SK-N-SH treated with all-trans-retinoic acid at 6 μM for 48 hours (cell line): ENCODE measurements at regions not wholly inside any gene's neighbourhood (a gene's known extent, or its start where the extent isn't known, plus 50 kb on each side); places are given as distances from the start of the nearest gene placed in this dataset.

Experiments used
- ATAC-seq: fragments of 200-7000 bp; cut with Tn5 transposase; 3 replicates; pipeline ENCODE4 v1.9.1; 2020; ENCODE audit warnings: mild to moderate bottlenecking, moderate library complexity
- ARNTL ChIP-seq: fragments of 450-650 bp; formaldehyde crosslinking; IDR thresholded peaks from 2 replicates; pipeline ENCODE4 v1.5.0; 2020; ENCODE audit warnings: low read depth, mild to moderate bottlenecking, moderate library complexity, borderline replicate concordance
- BACH2 ChIP-seq: fragments of 250-450 bp; sonication (Bioruptor Pico); IDR thresholded peaks from 2 replicates; pipeline ENCODE4 v1.9.0; 2021; ENCODE audit warnings: mild to moderate bottlenecking, borderline replicate concordance
- CREB5 ChIP-seq: fragments of 250-450 bp; sonication (Bioruptor Pico); IDR thresholded peaks from 2 replicates; pipeline ENCODE4 v1.5.1; 2020; ENCODE audit warnings: low read depth, mild to moderate bottlenecking, moderate library complexity
- CSRNP3 ChIP-seq: fragments of 250-450 bp; sonication (Bioruptor Pico); IDR thresholded peaks from 2 replicates; pipeline ENCODE4 v1.5.1; 2021; ENCODE audit warnings: mild to moderate bottlenecking, moderate library complexity
- ISL1 ChIP-seq: fragments of 250-450 bp; sonication (Bioruptor Pico); IDR thresholded peaks from 2 replicates; pipeline ENCODE4 v2.1.2; 2022; ENCODE audit warnings: mild to moderate bottlenecking, moderate library complexity
- OSR1 ChIP-seq: fragments of 250-450 bp; sonication (Bioruptor Pico); IDR thresholded peaks from 2 replicates; pipeline ENCODE4 v1.8.0; 2022; ENCODE audit warnings: moderate library complexity, mild to moderate bottlenecking, inconsistent platforms
- POU6F1 ChIP-seq: fragments of 250-450 bp; sonication (Bioruptor Pico); IDR thresholded peaks from 2 replicates; pipeline ENCODE4 v1.8.0; 2021; ENCODE audit warnings: low read depth, mild to moderate bottlenecking, moderate library complexity, borderline replicate concordance
- PPARA ChIP-seq: fragments of 250-450 bp; sonication (Bioruptor Pico); IDR thresholded peaks from 2 replicates; pipeline ENCODE4 v1.5.0; 2020; ENCODE audit warnings: mild to moderate bottlenecking, borderline replicate concordance
- SNAI2 ChIP-seq: fragments of 250-450 bp; sonication (Bioruptor Pico); IDR thresholded peaks from 2 replicates; pipeline ENCODE4 v1.5.0; 2020; ENCODE audit warnings: mild to moderate bottlenecking, moderate library complexity
- TCF4 ChIP-seq: fragments of 250-450 bp; sonication (Bioruptor Pico); IDR thresholded peaks from 2 replicates; pipeline ENCODE4 v1.8.0; 2021; ENCODE audit warnings: mild to moderate bottlenecking, moderate library complexity, borderline replicate concordance
- TOX ChIP-seq: fragments of 250-450 bp; sonication (Bioruptor Pico); IDR thresholded peaks from 2 replicates; pipeline ENCODE4 v1.8.0; 2021; ENCODE audit warnings: mild to moderate bottlenecking, moderate library complexity, borderline replicate concordance
- TSHZ2 ChIP-seq: fragments of 250-450 bp; sonication (Bioruptor Pico); IDR thresholded peaks from 2 replicates; pipeline ENCODE4 v1.5.0; 2020; ENCODE audit warnings: mild to moderate bottlenecking, moderate library complexity
- ZFP3 ChIP-seq: fragments of 250-450 bp; sonication (Bioruptor Pico); IDR thresholded peaks from 2 replicates; pipeline ENCODE4 v1.5.0; 2020; ENCODE audit warnings: mild to moderate bottlenecking, moderate library complexity
- ZFP30 ChIP-seq: fragments of 450-650 bp; formaldehyde crosslinking; IDR thresholded peaks from 2 replicates; pipeline ENCODE4 v1.5.0; 2022; ENCODE audit warnings: mild to moderate bottlenecking, moderate library complexity
- ZNF565 ChIP-seq: fragments of 450-650 bp; formaldehyde crosslinking; conservative IDR thresholded peaks from 2 replicates; pipeline ENCODE4 v1.5.0; 2020; ENCODE audit warnings: low read depth, mild to moderate bottlenecking, moderate library complexity
- ZNF70 ChIP-seq: fragments of 450-650 bp; formaldehyde crosslinking; IDR thresholded peaks from 2 replicates; pipeline ENCODE4 v1.5.0; 2020; ENCODE audit warnings: mild to moderate bottlenecking, moderate library complexity
- ZNF8 ChIP-seq: fragments of 450-650 bp; formaldehyde crosslinking; IDR thresholded peaks from 2 replicates; pipeline ENCODE4 v1.5.0; 2020; ENCODE audit warnings: mild to moderate bottlenecking, moderate library complexity

GRCh38 chr16:86074651-86075487 is 175.9 kb downstream of the IRF8 start (continued):
- TF ChIP-seq TSHZ2 (CRISPR knock-in tag) (no peak), ZFP30 (no peak), PPARA (CRISPR knock-in tag) (no peak), BACH2 (CRISPR knock-in tag) (no peak)

- no peak for ATAC-seq
Observed at GRCh38 chr16:86075488-86075785, 176.5 kb downstream of the IRF8 start.

GRCh38 chr16:86075839-86076440 is 177.0 kb downstream of the IRF8 start:
- no peak for TF ChIP-seq ZNF70 (CRISPR knock-in tag)
- no peak for TF ChIP-seq ISL1 (CRISPR knock-in tag)
- no peak for TF ChIP-seq ZFP30
- TF ChIP-seq ARNTL (CRISPR knock-in tag), result no peak
- TF ChIP-seq ZFP3 (CRISPR knock-in tag), result no peak
- no peak for TF ChIP-seq ZNF8 (CRISPR knock-in tag)
- no peak for TF ChIP-seq CSRNP3
- TF ChIP-seq TCF4 (CRISPR knock-in tag), result no peak
- TF ChIP-seq ZNF565, result no peak
- TF ChIP-seq TSHZ2 (CRISPR knock-in tag), result no peak
- TF ChIP-seq CREB5 (CRISPR knock-in tag), result no peak
- ATAC-seq, result no peak

More at GRCh38 chr16:86075488-86075785, 176.5 kb downstream of the IRF8 start:
- TF ChIP-seq SNAI2 (CRISPR knock-in tag) (no peak), POU6F1 (CRISPR knock-in tag) (no peak)

- no peak for ATAC-seq
Observed at GRCh38 chr16:86076606-86077005, 177.6 kb downstream of the IRF8 start.

More at GRCh38 chr16:86076606-86077005, 177.6 kb downstream of the IRF8 start:
- TF ChIP-seq ARNTL (CRISPR knock-in tag), result no peak
- TF ChIP-seq ZNF8 (CRISPR knock-in tag), result no peak
- no peak for TF ChIP-seq TOX (CRISPR knock-in tag)
- no peak for TF ChIP-seq SNAI2 (CRISPR knock-in tag)
- TF ChIP-seq OSR1 (CRISPR knock-in tag), result no peak
- no peak for TF ChIP-seq BACH2 (CRISPR knock-in tag)
- no peak for TF ChIP-seq ZNF70 (CRISPR knock-in tag)
